ENCODE measurements at regions not wholly inside any gene's neighbourhood (a gene's known extent, or its start where the extent isn't known, plus 50 kb on each side); places are given as distances from the start of the nearest gene placed in this dataset.

- no peak for DNase-seq
These were observed 568.5 kb downstream of the CMPK2 start for GRCh38 chr2:6297238-6297637.

GRCh38 chr2:6301426-6301825 lies 564.3 kb downstream of the CMPK2 start:
- no peak for DNase-seq

DNA sequence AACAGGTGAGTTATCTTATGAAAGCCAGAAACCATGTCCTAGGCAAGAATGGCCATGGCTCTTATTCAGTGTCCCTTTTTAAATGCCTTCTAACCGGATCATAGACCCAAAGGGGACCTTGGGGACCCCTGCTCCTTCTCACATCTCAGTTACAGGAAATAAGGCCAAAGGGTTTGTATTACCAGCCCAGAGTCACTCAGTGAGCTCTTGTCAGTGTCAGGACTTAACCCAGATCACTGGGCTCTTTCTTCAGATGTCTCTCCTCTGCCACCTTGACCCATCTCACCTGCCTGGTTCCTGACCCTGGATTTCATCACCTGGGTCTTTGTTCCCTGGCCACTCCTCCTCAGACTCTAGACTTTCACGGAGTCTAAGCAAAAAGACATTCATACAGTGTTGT lies 556.7 kb downstream of the CMPK2 start:
- DNase-seq = no peak

DNA sequence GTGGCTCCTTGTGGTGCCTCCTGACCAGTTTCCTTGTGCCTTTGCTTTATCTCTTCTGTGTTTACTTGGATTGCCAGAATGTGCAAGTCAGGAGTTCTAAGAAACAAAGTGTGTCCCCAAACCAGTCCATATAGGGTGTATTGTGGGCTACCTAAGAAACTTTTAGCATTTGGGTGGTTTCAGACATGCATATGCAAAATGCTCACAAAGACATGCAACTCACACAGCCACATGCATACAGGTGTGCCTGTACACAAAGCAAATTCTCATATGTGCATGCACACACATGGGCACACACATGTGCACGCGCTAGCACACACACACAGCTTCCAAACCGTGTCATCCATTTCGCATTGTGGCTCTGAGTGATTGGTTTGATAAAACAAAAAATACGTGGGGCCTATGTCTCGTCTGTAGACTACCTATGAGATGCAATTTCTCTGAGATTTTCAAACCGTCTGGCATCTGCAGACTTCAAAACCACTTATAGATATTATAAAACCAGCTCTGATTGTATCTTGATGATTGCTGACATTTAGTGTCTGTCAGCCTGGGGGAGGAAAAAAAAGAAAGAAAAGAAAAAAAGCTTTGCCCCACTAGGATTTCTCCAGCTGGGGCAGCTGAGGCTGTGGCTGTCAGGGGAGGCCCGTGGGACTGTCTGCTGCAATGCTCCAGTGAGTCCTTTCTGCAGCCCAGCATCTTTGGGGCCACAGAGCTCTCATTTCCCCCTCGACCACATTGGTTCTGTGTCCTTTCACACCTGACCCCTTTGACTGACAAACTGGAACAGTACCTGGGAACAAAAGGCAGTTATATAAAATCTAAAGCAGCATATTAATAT lies 556.1 kb downstream of the CMPK2 start:
- peak; percentile 46 for DNase-seq

DNA sequence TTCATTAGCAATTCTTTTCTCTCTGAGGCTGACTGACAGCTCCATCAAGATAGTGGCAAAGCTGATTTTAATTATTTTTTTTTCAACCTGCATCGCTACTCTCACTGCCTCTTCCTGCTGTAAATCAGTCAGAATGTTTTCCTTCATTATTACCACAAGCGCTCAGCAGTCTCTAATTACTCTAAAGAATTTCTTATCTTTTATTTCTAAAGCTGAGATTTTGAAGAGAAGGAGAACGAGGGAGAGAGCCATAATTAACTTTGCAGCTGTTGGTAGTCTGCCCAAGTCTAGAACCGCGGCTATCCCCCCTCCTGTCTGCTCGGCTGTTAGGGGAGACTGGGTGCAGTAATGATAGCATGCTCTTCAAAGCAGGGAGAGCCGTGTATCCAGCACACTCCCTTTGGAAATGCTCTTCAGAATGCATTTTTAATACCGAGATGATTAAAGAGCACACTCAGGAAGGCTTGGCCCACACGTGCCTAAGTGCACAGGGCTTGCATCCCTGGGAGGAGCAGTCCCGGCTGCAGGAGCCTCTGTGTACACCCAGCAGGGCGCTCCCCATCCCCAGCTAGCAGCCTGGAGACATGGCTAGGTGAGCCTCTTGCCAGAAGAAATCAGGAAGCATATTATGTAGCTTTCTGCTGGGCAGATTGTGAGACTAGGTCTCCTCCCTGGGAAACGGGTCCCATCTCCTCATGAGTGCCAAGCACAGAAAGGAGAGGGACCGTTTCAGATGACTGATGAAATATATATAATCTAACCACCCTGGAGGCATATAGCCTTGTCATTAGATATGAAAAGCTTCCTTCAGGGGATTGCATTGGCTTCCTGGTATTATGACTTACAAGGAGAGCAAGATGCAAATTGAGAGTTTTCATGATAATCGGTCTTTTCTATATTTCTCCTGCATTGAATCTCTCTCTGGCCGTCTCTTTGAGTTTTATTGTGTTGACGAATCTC lies 555.2 kb downstream of the CMPK2 start:
- peak; percentile 39 for DNase-seq

DNA sequence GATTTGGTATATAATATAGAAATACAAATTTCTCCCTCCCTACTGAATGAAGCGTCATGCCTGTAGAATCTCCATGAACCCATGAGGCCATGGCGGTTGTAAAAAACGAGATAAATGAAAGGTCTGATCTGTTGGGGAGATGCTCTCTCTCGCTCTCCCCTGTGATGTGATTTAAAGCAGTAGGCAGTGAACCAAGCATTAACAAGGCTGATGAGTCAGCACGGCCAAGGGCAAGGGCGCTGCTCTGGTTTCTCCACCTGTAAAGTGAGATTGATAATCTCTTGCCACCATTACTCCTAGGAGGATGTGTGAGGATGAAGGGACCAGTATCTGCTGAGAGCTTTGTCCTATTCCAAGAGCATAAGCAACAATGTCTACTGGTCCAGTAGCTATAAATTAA lies 553.3 kb downstream of the CMPK2 start:
- no peak for DNase-seq

- no peak for DNase-seq
These were observed 551.3 kb downstream of the CMPK2 start for GRCh38 chr2:6314218-6314960.

DNA sequence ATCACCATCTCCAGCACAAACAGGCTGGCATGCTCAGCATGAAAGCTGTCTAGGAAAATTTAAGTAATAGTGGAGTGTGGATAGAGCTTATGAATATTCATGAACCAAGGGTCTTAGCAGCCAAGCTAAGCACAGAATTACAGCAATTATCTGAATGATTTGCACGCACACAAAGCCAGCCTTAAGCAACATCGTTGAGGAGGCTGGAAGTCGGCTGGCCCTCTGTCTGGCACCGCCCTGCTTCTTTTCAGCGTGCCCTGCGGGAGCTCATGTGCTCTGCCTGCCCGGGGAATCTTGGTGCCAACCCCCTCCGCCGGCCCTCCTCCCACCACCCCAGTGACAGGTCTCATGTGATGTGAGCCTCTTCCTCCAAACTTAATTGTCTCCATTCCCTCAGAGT lies 540.1 kb downstream of the CMPK2 start:
- DNase-seq = no peak

GRCh38 chr2:6326958-6327357 lies 538.7 kb downstream of the CMPK2 start:
- no peak for DNase-seq

GRCh38 chr2:6336752-6337471 lies 528.8 kb downstream of the CMPK2 start:
- no peak for DNase-seq

DNA sequence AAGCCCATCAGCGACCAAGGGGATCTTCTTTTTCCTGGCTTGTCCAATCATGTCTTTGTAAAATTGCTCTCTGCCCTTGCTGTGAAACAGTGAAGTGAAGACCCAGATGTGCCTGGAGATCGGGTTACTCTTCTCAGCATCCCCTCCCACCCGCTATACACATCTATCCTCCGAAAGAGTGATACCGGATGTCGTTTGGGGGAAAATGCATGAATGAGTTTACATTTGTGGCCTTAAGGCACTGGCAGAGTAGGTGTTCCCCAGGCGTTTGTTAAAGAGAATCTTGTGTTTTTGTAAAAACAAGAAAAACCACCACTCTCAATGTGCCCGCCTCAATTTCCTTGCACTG lies 528.3 kb downstream of the CMPK2 start:
- DNase-seq = peak; percentile 35

GRCh38 chr2:6341588-6342129 lies 524.0 kb downstream of the CMPK2 start:
- DNase-seq = no peak

GRCh38 chr2:6342273-6342920 lies 523.3 kb downstream of the CMPK2 start:
- DNase-seq = no peak

DNA sequence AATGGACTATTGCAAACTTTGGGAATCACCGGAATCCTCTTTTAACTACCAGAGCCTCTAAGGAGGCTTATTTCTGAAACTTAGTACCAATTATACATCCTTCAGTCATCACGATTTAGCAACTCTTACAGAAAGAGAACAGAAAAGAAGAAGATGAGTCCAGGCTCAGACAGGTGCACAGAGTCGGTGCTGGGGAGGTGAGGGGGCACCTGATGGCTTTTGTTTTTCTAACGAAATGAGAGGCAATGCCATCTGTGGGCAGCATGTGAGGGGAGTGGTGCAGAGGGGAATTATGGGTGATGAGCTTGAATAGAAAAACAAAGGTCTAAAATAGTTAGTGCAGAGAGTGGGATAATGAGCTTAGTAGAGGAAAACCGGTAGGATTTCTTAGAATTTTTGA lies 522.6 kb downstream of the CMPK2 start:
- DNase-seq = no peak

- no peak for DNase-seq
These were observed 513.5 kb downstream of the CMPK2 start for GRCh38 chr2:6352247-6352646.

DNA sequence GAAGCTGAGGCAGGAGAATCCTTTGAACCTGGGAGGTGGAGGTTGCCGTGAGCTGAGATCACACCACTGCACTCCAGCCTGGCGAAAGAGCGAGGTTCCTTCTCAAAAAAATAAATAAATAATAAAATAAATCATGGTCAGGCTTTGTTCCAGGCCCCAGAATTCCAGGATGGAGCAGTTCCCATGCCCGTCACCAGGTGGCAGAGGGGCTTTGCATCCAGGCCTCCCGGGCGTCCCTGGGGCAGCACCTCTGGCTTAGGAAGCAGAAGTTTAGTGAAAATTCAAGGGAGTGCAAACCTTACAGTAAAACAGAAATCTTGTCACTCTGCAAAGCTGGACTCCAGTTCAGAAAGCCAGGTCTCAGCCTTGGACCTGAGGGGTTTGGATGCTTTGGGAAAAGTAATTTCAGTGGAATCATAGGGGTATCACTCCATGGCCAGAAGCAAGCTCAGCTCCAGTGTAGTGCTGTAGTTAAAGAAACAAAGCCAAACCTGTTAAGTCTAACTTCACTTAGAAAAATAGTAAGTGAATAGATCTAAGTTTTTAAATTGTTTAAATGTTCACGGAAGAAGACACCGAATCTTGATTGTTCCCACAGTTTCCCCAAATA lies 512.7 kb downstream of the CMPK2 start:
- peak; percentile 36 for DNase-seq

DNA sequence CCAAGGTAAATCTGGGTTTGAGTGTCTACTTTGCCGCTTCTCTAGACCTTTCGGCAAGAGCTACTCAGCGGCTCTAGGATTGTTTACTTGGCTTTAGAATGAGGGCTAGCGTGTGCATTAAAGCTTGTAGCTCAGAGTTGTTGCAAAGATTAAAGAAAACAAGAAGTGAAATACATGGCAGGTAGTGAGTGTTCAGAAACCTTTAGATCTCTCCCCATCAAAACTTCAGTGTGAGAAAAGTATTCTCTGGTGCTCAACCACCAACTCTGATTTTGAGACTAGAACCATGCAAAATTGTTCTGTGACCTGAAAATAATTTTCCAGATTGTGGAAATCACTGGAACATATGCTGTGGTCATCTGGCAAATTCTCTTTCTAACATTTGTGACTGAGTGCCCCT lies 512.0 kb downstream of the CMPK2 start:
- no peak for DNase-seq

DNA sequence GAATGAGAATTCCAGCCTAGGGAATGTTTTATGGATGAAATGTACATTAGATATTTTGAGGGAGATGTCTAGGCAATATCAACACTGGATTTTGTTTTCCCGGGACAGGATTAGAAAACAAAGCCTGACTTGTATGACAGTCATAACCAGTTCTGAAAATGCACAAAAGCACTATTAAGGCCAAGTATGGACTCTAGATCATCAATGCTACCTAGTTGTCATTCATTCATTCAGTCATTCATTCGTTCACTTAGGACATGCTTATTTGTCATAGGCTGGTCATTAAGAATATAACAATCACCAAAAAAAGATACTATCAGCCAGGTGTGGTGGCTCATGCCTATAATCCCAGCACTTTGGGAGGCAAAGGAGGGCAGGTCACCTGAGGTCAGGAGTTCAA lies 511.2 kb downstream of the CMPK2 start:
- no peak for DNase-seq

DNA sequence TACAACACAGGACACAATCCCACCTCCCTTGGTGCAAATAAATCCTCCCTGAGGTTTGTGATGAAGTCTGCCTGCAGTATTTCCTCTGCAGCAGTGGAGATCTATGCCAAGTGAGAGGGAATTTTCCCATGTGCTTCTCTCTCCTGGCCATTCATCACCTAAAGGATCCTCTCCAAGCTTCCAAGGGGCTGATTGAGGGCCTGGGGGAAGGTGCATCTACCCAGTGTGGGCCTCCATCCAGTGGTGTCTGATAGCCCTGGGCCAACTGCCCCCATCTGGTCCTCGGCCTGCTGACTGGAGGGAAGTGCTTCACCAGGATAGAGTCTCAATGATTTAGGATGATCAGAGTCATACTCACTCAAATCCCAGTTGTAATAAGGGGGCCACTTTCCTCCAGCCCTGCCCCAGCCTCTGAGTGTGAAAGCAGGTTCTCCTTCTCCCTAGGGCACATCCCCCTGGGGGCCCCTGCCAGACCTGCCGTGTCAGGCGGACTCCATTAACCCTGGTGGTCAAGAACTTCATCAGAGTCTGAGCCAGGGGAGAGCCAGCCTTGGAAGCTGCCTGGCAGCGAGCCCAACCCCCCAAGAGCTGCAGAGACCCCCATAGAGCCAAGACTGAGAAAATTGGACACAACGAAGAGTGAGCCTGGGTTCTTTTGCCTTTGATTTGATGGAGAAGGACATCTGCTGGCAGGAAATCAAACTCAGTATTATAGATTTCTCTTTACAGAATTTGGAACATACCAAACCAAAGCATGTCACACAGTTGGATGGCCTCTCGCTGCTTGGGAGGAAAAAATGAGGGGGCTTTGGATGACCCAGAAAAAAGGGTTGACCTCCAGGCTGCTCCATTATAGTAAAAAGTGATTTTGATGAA lies 509.6 kb downstream of the CMPK2 start:
- DNase-seq = no peak

DNA sequence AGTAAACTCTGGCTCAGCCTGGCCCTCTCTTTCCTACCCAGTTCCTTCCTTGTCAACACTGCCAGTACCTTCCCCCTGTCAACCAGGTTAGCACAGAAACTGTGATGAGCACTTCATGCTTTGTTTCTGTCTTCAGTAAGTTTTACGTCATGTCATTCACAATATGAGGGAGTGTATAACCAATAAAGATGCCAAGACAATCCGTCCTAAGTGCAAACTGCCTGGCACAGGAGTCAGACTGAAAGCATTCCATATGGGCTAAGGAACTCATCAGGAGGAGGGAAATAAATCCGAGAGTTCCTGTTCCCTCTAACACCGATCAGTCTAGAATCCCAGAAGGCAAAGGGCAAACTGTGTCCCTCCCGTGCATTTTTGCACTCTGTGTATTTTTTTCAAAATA lies 507.2 kb downstream of the CMPK2 start:
- DNase-seq = no peak

Measured in right kidney (tissue), 1 donor.